GM19452 (cell line): ENCODE measurements at regions not wholly inside any gene's neighbourhood (a gene's known extent, or its start where the extent isn't known, plus 50 kb on each side); places are given as distances from the start of the nearest gene placed in this dataset.

Source experiments
- ATAC-seq: cut with Tn5 transposase; IDR thresholded peaks from one replicate; pipeline ENCODE4 v1.9.1; 2021; ENCODE audit not compliant: unreplicated experiment

GRCh38 chr11:113634940-113635575 lies 71.0 kb downstream of the TMPRSS5 start:
- ATAC-seq, result no peak

DNA sequence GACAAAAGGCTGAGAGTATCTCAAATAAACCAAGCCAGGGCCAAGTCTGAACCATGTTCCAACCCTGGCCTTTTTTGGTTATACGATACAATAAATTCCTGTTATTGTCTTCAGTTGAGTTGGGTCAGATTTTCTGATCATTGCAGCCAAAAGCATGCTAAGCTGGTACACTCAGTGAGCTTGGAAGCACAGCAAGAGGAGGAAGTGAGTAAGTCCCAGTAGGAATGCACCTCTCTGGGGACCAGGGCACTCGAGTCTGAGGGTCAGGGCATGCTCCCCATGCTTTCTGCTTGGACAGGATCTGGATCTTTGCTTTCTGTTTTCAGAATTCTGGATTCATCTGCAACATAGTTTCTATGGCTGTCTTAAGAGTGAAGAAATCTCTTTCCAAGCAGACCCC lies 73.1 kb downstream of the TMPRSS5 start:
- ATAC-seq, result no peak

DNA sequence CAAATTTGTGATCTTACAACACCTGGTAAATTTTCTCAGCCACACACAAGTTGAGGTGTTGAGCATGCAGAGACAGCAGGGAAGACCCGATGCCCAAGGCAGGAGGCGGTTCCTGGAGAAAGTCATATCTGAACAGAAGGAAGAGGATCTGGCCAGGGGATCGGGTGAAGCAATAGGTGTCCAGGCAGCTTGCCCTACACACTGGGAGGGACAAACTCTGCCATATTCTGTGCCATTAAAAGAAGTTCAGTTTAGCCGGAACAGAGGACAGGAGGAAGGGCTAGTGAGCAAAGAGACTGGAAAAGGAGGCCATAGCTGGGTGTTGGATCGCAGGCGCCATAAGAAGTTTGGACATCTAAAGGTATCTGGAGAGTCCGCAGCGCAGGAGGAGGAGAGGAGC lies 76.5 kb downstream of the TMPRSS5 start:
- no peak for ATAC-seq

GRCh38 chr11:113628912-113629311 lies 77.2 kb downstream of the TMPRSS5 start:
- no peak for ATAC-seq

DNA sequence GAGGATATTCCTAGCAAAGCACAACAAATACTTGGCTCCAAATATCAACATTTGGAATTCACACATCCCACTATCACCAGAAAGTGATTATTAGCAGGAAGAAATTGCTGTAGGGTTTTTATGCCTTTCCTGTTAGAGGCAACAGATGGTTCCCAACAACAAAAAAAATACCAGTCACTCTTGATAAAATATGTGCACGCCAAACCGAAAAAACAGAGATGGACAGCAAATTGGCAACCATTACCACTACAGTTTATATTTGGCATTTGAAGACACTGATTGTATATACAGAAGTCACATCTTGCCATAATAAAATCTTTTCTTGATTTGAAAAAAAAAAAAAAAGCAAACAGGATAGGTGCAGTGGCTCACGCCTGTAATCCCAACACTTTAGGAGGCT lies 78.2 kb downstream of the TMPRSS5 start:
- ATAC-seq, result no peak

DNA sequence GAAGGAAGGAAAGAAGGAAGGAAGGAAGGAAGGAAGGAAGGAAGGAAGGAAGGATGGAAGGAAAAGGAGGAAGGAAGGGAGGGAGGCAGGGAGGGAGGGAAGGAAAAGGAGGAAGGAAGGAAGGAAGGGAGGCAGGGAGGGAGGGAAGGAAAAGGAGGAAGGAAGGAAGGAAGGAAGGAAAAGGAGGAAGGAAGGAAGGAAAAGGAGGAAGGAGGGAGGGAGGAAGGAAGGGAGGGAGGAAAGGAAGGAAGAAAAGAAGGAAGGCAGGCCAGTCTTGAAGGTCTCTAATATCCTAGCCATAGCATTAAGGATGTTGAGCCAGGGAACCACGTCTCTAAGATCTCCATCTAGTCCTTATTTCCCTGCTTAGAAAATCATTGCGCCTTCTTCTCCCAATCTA lies 78.8 kb downstream of the TMPRSS5 start:
- no peak for ATAC-seq

DNA sequence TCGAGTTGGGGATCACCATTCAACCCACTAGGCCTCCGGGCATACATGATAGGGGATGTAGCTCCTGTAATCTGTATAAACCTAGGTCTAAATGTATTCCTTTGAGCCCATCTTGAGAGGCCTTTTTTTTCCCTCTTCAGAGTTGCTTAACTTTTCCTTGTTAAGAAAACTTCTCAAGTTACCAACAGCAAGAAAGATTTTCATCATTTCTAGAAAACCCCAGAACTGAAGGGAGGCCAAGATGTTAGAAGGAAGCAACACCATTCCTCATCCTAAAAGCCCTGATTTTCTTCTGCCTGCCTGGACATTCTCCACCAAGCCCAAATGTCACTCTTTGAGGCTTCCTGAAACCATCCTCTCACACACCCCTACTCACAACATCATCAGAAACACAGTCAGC lies 79.4 kb downstream of the TMPRSS5 start:
- no peak for ATAC-seq

GRCh38 chr11:113623114-113623513 lies 83.0 kb downstream of the TMPRSS5 start:
- no peak for ATAC-seq

- no peak for ATAC-seq
Observed at GRCh38 chr11:113618360-113618759, 87.7 kb downstream of the TMPRSS5 start.

GRCh38 chr11:113615773-113616172 lies 90.3 kb downstream of the TMPRSS5 start:
- ATAC-seq, result no peak

DNA sequence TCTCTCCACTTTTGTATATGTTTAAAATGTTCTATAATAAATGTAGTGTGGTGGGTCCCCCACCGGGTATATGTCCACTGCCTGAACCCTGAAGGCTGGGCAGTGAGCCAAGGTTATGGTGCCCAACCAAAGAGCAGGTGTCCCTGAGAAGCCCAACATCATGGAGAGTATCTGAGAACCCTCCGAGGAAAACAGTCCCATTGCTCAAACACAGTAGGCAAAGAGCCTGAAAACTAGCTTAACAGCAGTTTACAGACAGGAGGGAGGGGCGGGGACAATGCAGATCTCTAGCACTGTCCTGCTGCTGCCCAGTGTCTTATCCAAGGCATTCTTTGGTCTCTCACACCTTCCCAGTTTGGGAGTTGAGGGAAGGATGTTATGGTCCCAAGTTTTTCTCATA lies 91.0 kb downstream of the TMPRSS5 start:
- no peak for ATAC-seq

DNA sequence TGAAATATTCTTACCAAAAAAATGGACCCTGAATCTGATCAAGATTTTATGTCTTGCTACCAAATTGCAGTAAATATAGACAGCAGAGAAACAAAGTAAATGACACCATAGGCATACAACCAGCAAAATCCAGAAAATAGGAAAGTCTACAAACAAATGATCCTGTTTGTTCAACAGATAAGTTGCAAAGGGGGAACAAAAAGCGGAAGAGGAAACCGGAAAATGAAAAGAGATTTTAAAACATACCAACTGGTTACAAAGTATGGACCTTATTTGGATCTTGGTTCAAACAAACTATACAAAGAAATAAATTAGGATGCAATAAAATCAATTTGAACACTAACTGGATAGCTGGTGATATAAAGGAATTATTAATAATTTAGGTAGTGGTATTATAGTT lies 92.0 kb downstream of the TMPRSS5 start:
- ATAC-seq, result no peak

- no peak for ATAC-seq
Observed at GRCh38 chr11:113613619-113614018, 92.5 kb downstream of the TMPRSS5 start.

DNA sequence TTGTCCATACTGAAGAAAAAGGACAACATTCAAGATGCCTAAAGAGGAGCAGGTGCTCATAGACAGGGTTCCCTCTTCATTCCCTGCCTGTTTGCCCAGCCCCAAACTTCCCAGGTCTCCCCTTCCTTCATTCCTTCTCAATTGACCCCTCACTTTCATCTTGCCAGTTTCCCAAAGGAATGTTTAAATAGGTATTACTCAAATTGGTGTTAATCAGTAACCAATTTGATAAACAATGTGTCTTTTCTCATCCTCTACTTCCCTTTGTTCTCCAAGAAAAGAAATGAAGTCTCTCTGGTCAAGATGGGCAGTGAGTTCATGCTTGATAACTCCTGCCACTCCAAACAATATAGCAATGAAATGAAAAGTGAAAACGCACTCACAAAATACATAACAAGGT lies 101.9 kb downstream of the TMPRSS5 start:
- ATAC-seq, result no peak

- no peak for ATAC-seq
Observed at GRCh38 chr11:113603277-113604059, 102.6 kb downstream of the TMPRSS5 start.

- ATAC-seq, result no peak
Observed at GRCh38 chr11:113602483-113602882, 103.6 kb downstream of the TMPRSS5 start.

DNA sequence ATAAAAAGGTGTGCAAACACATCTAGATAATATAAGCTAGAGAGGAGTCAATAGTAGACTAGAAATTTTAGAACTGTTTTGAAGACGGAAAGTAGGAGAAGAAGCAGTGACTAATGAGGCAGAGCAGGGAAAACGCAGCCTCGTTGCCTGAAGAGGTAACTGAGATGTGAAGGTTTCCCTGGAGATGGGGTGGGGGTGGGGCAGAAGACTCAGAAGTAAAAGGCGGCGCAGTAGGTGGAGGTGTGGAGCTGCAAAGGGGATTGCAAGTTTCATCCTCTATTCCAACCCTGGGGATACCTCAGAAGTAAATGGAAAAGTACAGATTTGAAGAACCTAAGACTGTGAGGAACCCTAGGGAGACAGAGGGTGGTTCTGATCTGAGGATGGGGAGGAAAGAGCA lies 109.5 kb downstream of the TMPRSS5 start:
- ATAC-seq, result no peak

- ATAC-seq, result no peak
Observed at GRCh38 chr11:113595810-113596594, 110.1 kb downstream of the TMPRSS5 start.

DNA sequence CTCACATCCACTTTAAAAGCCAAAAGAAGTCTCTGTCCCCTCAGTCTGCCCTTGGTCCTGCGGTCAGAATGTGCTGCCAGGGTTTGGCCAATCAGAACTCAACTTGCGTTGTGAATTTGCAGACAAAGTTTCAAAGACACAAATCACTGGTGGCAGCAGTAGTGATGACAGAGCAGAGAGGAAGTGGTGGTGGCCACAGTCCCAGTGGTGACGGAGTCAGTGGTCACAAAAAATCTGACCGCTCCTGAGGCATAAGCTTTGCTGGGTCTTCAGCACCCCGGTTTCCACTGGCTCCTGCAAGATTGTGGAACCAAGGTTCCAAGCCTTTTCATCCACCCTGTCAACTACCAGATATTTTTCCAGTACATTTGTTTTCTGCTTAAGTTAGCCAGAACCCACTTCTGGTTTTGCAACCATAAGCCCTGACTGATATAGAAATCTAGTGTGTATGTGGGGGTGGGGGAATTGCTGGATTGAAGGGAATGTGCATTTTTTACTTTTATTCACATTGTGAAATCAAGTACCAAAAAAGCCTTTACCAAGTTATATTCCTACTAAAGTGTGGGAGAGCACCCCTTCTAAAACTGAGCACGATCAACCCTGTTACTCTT lies 112.3 kb downstream of the TMPRSS5 start:
- peak; percentile 89 for ATAC-seq

DNA sequence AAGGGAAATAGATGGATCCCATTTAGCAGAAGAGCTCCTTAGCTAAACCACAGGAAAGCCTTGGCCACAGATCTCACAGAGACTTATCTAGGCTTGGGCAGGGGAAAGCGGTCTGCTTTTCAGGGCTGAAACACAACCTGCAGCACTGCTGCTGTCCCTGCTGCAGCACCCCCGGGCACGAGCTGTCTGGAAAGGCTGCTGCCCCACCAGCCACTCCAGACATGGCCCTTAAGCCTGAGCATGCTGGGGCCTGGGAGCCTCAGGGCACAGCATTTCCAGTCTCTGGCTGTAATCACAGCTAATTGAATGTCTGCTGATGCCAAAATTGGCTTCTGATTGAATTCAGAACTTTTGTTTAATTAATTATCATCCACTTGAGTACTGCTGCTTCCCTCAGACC lies 115.0 kb downstream of the TMPRSS5 start:
- ATAC-seq, result no peak

DNA sequence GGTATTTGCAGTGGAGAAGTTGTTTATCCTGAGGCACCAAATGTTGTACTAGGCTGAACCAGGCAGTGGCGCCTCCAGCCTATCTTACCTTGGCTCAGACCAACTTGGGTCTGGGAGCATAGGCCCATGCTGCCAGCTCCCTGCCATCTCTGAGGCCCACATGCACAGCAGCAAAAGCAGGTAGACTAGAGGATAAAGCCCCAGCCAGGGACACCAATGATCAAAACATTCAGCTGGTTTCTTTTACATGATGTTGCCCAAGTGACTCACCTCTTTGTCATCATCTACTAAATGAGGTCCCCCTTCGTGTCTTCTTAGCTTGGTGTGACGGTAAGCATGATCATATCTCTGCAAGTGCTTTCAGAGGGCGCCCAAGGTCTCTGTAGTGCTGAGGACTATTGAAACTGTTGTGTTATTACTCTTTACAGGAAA lies 112.1 kb upstream of the DRD2 start:
- peak; percentile 93 for ATAC-seq
